ENCODE measurements at regions not wholly inside any gene's neighbourhood (a gene's known extent, or its start where the extent isn't known, plus 50 kb on each side); places are given as distances from the start of the nearest gene placed in this dataset.
"Not testable (repeated sequence)": the region's sequence is repeated elsewhere in the genome, so short reads cannot be mapped to it uniquely, and the experiment has no call there.

DNA sequence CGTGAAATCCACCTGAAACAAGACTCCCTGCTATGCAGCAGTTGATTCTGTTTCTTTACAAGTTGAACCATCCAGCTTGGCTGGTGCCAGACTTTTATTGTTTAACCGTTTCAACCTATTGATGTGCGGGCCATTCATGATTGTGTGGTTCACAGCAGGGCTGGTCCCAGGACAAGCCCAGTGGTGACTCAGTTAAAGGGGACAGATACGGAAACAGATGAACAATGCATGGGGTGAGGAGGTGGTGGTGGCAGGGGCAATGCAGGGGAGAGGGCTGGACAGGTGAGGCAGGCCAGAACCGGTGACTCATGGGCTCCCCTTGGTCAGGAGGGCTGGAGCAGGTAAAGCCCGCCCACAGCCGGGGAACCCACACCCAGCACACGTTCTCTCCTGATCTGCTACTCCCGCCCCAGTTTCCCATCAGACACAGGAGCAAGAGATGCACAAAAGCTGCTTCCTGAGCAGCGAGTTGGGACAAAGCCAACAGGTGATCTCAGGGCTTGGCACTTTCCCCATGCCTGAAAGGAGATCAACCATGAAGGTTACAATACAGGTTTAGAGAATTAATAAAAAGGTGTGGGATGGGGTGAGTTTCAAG, 232.2 kb downstream of the LY86 start:
- DNase-seq, result no peak

DNA sequence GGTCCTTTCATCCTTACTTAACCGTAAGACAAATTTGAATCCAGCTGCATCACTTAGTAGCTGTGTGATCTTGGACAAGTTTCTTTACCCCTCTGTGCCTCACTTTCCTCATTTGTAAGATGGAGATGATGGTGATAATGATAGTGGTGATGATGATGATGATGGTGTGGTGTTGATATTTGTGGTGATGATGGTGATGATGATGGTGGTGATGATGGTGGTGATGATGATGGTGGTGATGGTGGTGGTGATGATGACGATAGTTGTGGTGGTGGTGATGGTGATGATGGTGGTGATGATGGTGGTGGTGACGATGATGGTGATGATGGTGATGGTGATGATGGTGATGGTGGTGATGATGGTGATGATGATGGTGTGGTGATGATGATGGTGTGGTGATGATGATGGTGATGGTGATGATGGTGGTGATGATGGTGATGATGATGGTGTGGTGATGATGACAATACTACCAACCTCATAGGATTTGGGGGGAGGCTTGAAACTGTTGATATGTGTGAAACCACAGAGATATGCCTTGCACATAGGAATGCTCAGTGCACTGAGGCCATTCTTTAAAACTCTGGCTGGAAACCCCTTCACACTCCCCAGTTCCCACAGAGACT, 233.2 kb downstream of the LY86 start:
- no peak for DNase-seq

DNA sequence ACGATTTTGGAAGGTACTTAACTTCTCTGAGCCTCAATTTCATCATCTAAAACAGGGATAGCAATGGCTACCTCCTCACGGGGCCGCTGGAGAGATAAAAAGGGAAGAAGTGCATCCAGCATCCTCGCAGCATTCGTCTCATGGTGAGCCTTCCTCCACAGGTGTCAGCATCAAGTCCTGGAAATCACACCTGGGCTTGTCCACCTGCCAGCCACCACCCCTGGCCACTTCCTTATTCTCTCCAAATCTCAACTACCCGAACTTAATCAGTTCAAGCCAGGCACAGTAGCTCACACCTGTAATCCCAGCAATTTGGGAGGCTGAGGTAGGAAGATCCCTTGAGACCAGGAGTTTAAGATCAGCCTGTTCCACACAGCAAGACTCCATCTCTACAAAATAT, 234.5 kb downstream of the LY86 start:
- DNase-seq, result no peak

DNA sequence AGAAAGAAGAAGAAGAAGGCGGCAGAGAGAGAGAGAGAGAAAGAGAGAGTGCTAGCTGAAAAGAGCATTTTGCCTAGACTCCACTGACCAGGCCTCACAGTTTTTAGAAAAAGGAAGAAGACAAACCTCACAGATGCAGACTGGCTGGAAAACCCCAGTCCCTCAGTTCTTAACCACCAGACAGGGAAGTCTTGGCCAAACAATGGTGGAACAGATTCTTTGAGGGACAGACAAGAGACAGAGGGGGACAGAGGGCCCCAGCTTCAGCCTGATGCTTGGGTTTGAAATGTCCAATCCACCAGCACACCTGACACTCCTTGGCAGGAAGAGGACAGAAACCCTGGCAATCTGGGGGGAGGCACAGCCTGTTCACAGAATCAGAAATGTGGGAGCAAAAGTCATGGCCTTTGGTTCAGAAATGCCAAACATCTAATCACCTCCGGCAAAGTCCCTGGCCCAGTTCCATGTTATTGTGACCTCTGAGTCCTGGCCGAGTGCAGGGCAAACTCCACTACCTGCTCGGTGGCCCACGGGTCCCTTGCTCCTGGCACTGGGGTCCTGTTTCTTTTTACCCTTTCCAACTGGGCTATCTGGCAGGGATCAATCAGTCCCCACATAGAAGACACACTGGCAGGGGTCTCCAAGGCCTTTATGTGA, 235.2 kb downstream of the LY86 start:
- DNase-seq, result no peak

DNA sequence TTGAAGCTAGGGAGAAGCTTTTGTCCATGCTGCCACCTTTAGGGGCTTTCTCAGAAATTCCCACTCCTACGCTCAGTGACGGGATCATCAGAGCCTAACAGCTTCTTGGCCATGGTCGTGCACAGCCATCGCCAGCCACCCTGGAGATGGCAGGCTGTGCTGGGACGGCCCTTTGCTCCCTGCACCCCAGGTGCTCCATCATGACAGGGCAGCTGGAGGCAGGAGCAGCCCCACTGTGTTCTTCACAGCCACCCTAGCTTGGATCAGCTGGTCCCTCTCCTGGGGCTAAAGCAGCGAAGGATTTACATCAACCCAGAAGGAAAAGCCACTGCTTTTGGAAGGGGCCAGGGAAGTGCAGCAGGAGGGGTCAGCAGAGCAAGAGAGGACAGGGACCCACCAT, 235.9 kb downstream of the LY86 start:
- DNase-seq, result no peak

DNA sequence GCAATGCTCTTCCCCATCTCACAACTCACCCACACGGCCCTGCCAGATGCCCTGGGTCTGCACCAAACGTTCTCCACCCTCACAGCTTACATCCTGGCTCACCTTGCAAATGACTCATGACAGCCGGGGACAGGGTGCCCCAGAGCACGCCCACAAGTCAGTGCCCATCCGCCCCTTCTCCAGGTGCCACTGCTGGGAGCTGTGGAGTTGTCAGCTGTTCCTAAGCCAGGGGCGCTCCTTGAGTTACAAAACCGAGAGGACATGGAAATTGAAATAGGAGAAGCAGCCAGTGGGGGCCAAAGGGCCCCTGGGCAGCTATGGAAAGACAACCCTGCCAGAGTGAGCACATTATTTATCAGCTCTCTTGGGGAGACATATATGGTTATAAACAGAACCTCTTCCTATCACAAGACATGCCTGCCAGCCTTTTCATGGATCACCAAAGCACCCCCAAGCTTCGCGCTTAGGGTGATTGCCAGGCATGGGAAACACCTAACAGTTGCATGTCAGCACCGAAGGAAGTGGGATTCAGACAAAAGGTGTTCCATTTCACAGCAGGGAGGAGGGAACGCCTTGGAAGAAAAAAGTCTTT, 236.8 kb downstream of the LY86 start:
- no peak for DNase-seq

DNA sequence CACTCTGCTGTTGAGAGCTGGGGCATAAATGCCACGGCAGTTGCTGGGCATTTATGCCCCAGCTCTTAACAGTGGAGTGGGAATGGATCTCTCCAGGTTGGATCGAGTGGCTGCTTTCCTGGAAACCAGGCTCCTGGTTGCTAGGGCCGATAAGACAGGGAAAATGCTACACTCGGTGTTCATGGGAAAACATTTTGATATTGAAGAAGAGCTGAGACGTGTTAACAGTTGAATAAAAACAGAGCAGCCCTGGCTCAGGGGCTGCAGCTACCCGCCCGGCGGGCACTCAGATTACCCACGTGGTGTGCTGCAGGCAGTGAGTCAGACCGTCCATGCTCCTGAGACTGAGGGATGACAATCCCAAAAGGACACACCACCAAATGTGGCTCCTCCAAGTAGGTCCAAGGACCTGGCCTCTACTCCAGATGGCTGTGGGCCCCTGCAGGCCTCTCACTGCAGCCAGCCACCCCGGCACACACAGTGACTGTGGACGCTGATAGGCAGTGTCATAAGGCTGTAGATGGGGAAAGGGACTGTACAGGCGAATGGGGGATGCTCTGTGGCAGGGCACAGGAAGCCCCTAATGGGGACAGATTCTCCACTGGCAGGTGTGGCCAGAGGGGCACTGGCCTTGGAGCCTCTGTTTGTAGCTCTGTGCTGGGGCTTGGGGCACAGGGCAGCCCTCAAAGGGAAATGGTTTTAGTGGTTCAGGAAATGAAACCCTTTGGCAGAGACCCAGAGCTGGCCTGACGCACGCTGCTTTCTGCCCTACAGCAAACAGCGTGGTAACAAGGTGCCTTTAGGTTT, 237.8 kb downstream of the LY86 start:
- no peak for DNase-seq

DNA sequence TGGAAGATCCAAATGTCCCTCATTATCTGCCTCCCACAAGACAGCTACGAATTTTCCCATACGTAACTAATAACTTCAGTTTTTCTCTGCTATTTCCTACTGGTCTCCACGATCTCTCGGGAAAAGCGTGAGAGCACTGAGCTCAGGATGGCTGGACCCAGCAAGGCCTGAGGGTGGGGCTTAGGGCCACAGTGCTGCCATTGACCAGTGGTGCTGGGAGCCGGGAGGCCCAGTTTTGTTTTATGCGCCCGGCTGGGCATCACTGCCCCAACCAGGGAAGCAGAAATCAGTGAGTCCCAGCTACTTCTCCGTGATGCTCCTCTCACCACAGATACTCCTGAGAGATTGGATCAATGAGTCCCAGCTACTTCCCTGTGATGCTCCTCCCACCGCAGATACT, 238.4 kb downstream of the LY86 start:
- no peak for DNase-seq

DNA sequence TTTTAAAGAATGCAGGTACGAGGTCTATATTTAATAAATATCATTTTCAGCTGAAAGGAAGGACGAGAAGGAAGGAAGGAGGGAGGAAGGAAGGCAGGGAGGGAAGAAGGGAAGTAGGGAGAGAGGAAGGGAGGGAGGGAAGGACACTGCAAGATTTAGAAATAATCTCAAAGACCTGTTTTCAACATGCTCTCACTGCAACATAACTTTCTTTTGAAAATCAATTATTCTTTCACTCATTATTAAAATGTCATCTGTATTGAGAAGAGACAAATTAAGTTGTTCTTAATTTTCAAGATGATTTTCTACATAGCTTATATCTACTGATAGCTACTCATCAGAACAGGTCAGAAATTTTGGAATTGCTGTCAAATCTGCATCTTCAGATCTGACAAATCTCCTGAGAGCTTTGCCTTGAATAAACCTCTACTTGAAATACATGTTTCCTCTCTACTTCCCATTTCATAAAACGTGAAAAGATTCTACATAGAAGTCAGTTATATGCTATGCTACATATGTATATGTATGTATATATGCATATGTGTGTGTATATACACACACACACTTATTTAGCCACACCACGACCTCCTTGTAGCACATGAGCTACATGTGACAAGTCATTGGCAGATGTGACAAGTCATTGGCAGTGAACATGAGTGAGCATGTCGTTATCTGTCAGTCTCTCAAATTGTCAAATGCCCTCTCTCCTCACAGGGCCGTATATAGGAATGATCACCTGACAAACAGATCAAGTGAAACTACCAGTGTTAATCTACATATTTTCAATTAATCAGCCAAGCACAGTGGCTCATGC, 241.6 kb downstream of the LY86 start:
- no peak for DNase-seq

DNA sequence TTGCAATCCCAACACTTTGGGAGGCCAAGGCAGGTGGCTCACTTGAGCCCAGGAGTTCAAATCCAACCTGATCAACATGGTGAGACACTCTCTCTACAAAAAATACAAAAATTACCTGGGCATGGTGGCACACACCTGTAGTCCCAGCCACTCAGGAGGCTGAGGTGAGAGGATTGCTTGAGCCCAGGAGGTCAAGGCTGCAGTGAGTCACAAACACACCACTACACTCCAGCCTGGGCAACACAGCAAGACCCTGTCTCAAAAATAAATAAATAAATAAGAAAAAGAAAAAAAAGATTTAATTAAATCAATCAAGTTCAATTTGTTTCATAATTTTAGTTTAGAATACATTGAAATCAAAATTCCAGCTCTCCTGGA, 242.2 kb downstream of the LY86 start:
- not testable (repeated sequence) for DNase-seq

DNA sequence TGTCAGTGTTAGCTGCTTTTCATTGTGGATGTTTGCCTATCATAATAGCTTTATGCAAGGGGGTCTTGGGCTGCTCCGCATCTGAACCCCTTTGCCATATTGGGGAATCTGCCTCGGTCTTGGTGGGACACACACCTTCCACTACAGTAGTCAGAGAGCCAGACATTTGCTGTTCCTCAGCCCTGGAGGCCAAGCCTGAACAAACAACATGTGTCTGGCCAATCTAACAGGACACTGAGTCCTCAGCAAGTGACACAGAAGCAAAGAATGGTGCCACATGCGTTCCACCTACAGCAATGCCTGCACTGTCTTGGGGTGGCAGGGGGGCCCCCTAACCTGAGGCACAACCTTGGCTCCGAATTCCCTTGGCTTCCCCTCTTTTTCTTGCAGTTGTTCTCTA, 243.9 kb downstream of the LY86 start:
- DNase-seq, result no peak

DNA sequence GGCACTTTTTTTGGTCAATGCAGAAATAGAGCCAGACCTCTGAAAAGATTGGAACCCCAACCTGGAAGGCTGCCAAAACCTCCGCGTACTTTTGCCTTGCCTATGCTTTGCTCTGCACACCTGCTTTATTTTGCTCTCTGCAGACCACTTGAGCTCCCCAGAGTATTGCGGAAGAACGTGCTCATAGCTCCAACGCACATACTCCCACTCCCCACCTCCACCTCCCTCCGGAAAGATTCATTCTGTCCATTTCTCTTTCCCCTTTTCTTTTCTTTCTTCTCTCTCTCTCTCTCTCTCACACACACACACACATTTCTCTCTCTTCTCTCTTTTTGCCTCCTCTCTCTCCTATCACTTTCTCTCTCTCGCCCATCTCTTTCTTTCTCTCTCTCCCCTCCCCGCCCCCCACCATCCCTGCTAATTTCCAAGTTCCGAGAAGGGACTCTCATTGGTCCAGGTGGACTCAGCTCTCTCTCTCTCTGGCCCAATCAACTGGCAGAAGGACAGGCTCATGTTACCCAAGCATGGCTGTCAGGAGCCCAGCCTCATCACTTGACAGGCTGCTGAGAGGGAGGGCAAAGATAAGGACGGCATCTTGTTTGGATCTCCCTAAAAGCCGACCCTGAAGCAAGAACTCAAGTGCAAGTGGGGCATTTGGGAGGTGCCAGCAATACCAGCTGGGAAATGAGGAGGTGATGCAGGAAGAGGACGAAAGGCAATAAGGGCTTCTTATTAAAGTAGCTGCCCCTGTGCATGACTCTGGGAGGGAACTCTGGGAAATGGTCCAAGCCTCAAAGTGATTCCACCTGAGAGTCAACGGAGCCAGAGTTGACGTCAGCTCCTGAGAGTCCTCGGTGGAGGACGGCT, 246.1 kb downstream of the LY86 start:
- no peak for DNase-seq

DNA sequence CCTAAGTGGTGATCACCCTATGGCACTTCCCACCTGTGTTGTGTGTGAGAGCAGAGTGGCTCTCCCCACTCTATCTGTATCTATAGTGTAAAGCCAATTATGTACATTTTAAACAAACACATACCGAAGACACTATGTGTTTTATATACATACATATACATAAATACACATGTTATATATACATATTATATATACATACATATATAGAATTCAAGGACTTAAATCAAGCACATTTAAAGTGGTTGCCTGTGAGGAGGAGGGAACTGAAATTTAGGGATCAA, 246.6 kb downstream of the LY86 start:
- no peak for DNase-seq

DNA sequence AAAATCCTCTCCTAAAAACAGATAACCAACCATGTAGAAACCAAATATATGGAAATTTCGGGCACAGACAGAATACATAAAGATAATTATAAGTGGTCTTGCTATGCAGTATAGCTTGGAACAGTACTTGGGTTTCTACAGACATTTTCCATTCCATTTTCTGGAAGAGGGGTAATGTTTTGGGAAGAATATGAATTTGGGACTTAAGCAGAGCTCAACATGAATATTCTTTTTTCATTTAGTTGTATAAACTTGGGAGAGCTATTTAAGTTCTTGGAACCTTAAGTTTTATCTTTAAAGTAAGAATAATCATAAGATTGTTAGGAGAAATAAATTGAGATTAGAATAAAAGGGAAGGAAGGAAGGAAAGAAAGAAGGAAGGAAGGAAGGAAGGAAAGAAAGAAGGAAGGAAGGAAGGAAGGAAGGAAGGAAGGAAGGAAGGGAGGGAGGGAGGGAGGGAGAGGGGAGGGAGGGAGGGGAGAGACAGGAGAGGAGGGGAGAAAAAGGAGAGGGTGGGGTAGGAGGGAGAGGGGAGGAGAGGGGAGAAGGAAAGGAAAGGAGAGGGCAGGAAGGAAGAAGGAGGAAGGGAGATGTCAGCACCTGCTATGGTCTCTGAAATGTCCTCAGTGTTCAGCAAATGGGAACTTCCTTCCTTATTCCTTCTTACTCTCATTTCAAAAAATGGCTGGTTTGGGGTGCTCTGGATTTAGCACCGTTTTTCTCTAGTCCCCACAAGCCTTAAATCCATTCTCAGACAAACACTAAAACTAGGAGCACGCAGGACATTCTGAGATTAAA, 248.3 kb downstream of the LY86 start:
- DNase-seq, result no peak

DNA sequence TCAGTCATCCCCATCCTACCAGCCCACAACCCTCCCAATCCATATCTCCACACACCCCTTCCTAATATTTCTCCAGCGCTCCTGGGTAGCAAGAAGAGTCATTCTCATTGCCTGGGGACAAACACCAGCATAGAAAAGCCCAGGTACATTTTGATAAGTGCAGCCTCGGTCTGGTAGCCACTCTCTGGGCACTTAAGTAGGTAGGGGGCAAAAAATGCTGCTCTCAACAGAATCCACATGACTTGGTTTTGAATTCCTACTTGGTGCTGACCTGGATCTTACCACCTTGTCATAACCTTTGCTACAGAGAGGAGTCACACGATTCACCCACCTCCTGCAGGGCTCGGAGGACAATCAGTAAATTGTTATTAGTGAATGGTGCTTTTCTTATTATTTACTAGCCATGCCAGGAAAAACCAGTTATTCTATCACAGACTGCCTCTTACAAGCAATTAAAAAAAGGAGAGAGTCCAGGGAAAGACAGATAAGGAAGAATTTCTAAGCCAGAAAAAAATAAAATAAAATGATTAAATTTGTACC, 249.1 kb downstream of the LY86 start:
- no peak for DNase-seq

DNA sequence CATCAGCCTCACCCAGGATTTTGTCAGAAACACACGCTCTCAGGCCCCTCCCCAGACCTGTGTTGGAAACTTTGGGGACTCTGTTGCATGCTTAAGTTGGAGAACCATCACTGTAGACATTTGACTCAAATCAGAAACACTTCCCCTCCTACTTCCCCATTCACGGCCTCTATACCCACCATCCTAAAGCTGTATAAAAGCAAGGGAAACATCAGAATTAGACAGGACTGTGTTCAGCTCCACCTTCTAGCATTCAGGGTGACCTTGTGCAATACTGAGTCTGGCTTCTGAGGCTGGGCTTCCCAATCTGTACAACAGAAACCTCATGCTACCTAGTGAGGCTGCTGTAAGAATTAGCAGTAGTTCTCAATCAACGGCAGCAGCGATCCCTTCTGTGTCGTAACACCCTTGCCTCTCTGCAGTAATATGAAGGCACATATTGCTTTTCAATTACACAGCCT, 252.3 kb downstream of the LY86 start:
- DNase-seq, result no peak

DNA sequence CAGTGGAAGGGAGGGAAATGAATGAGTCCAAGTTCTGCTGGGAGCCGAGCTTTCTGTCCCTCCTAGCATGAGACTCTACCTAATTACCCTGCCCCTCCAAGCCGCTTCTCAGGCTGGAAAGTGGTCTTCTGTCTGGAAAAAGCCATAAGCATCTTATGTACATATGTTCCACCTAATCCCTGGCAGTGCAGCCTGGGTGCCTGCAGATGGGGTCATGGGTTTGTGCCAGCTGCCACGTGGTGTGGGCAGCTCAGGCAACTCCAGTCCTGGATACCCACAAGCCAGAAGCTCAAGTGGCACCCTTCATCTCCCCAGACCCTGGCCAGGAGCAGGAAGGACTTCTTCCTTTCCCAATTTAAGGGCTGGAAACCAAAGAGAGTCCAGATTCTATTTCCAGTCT, 253.1 kb downstream of the LY86 start:
- DNase-seq, result no peak

DNA sequence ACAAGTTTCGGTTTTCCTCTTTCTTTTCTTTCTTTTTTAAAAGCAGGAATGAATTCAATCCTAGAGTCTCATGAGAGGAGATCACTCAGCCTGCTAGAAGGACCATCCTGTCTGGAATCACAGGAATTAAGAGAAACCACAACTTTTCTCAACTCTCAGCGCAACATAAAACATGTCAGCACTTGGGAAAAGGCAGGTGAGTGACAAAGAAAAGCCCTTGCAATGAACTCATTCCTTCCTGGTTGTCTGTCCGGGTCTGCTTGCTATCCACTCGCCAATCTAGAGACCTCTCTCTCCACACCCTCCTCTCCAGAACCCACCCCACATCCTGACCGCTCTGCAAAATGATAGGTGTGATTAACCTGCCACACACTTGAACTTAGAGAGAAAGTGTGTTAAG, 253.8 kb downstream of the LY86 start:
- DNase-seq, result peak; percentile 38

DNA sequence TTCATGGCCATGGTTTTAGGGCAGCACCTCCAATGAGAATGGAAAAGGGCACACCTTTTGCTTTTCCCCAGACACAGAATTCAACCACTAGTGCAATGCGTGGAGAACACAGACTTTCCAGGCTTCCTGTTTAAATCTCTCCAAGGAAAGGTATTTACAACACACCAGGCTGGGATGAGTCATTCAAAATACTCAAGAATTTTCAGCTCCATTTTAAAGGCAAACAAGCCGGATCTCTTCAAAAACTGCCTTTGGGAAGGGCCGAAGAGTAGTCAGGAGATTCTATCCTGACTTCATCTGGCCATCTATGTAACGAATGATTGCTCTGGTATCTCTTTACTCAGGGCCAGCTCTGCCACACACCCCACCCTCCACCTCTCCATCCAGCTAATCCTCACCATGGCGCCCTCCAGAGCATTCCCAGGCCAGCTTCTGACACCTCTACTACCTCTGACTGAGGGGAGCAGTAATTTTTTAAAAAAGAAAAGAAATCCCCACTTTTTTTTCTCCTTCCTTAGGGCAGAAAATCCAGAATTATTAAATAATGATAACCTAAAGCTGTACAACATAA, 254.6 kb downstream of the LY86 start:
- peak; percentile 51 for DNase-seq

DNA sequence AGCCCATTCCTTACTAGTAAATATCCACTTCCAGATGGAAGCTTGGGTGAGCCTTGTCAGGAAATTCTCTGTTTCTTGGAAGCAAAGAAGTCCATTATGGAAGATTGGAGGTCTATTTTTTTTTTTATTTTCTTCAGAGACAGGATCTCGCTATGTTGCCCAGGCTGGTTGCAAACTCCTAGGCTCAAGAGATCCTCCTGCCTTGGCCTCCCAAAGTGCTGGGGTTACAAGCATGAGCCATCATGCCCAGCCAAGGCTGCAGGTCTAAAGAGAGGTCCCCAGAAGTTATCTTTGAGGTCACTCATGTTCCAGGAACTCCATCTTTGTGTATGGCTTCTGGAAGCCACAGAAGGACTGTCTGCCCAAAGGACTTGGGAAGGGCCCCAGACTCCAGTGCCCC, 255.3 kb downstream of the LY86 start:
- DNase-seq, result no peak

Data from fibroblast of skin of right biceps (primary cell).